Left lung (tissue), 4 donors: ENCODE measurements at regions not wholly inside any gene's neighbourhood (a gene's known extent, or its start where the extent isn't known, plus 50 kb on each side); places are given as distances from the start of the nearest gene placed in this dataset.

Experiments
- ATAC-seq: fragments of 200-7000 bp; cut with Tn5 transposase; one replicate; pipeline ENCODE4 v1.9.1; 2020; ENCODE audit warnings: moderate library complexity
- DNase-seq, 4 donors: peaks; one replicate each; pipeline ENCODE4 v3.0.0-alpha.2; 2013 to 2020
- H3K27ac ChIP-seq, 2 donors: fragments of 200-600 bp; sonication (generic) in 1 of 2; one replicate each; pipeline versions ENCODE4 v1.5.0 to v1.8.0; 2020 to 2021
- H3K27me3 ChIP-seq, 2 donors: fragments of 200-600 bp; sonication (generic) in 1 of 2; one replicate each; pipeline versions ENCODE4 v1.5.0 to v1.8.0; 2020 to 2021
- H3K36me3 ChIP-seq, 2 donors: fragments of 200-600 bp; sonication (generic) in 1 of 2; one replicate each; pipeline versions ENCODE4 v1.5.0 to v1.8.0; 2020 to 2021
- H3K4me1 ChIP-seq, 2 donors: fragments of 200-600 bp; one replicate each; pipeline ENCODE4 v1.8.0; 2021
- H3K4me3 ChIP-seq, 2 donors: fragments of 200-600 bp; sonication (generic) in 1 of 2; one replicate each; pipeline versions ENCODE4 v1.5.0 to v1.8.0; 2020 to 2021; ENCODE audit warnings: mild to moderate bottlenecking in 1 of 2
- H3K9me3 ChIP-seq, 2 donors: fragments of 200-600 bp; sonication (generic) in 1 of 2; one replicate each; pipeline versions ENCODE4 v1.5.0 to v1.8.0; 2020 to 2021
- CTCF ChIP-seq, 2 donors: fragments of 200-600 bp; sonication (generic) in 1 of 2; IDR thresholded peaks; one replicate each; pipeline versions ENCODE4 v1.5.0 to v1.8.0; 2021; ENCODE audit warnings: antibody characterized with exemption in 2 of 2
- intact Hi-C, 2 donors: fragments of 100-400 bp; cut with DNase I; formaldehyde crosslinking; loops; one replicate each; pipeline versions ENCODE4 v1.11.2 to v1.14.2; 2022
- donor health status: DM: no; HTN: yes; CAD: no.
- donor health status: DM: no; HTN: no; CAD: no.

GRCh38 chr2:6080932-6081753, 389.0 kb downstream of the SOX11 start:
- intact Hi-C loops, result no loop called here
- no peak for DNase-seq
- TF ChIP-seq CTCF (IDR thresholded peaks at IDR 0.05), result no peak

GRCh38 chr2:6081955-6082624, 389.9 kb downstream of the SOX11 start:
- H3K4me3 ChIP-seq, result no peak overlapping the region
- no peak for TF ChIP-seq CTCF (IDR thresholded peaks at IDR 0.05)
- ATAC-seq (no peak), DNase-seq (no peak)
- H3K9me3 ChIP-seq, result peaks cover 0 to 4% of the 10 kb centered on the region in 2 donors
- intact Hi-C loops, result no loop called here
- H3K27ac ChIP-seq, result no peak overlapping the region
- no peaks in the 10 kb centered on the region for H3K4me1 ChIP-seq
- no peaks in the 10 kb centered on the region for H3K27me3 ChIP-seq
- no peaks in the 10 kb centered on the region for H3K36me3 ChIP-seq

More at GRCh38 chr2:6080932-6081753, 389.0 kb downstream of the SOX11 start:
- no peaks in the 10 kb centered on the region for H3K9me3 ChIP-seq
- no peak overlapping the region for H3K4me3 ChIP-seq
- H3K27ac ChIP-seq, result no peak overlapping the region
- no peak for ATAC-seq
- H3K27me3 ChIP-seq, result no peaks in the 10 kb centered on the region
- H3K36me3 ChIP-seq, result no peaks in the 10 kb centered on the region
- H3K4me1 ChIP-seq, result no peaks in the 10 kb centered on the region

GRCh38 chr2:6082625-6083018, 390.4 kb downstream of the SOX11 start:
- H3K9me3 ChIP-seq, result peaks cover 0 to 4% of the 10 kb centered on the region in 2 donors
- intact Hi-C loops, result no loop called here
- H3K4me3 ChIP-seq, result no peak overlapping the region
- DNase-seq (no peak), ATAC-seq (no peak)
- H3K4me1 ChIP-seq, result no peaks in the 10 kb centered on the region
- H3K27me3 ChIP-seq, result no peaks in the 10 kb centered on the region
- TF ChIP-seq CTCF (IDR thresholded peaks at IDR 0.05), result no peak
- H3K27ac ChIP-seq, result no peak overlapping the region
- no peaks in the 10 kb centered on the region for H3K36me3 ChIP-seq

GRCh38 chr2:6083136-6083535, 391.0 kb downstream of the SOX11 start:
- Histone ChIP-seq H3K27me3 (no peaks in the 10 kb centered on the region), H3K36me3 (no peaks in the 10 kb centered on the region), H3K4me1 (no peaks in the 10 kb centered on the region), H3K9me3 (peaks cover 0 to 6% of the 10 kb centered on the region in 2 donors), H3K4me3 (no peak overlapping the region), H3K27ac (no peak overlapping the region)
- DNase-seq (no peak), ATAC-seq (no peak)
- TF ChIP-seq CTCF (IDR thresholded peaks at IDR 0.05), result no peak
- intact Hi-C loops, result no loop called here

- Histone ChIP-seq H3K36me3 (no peaks in the 10 kb centered on the region), H3K27ac (no peak overlapping the region), H3K4me1 (no peaks in the 10 kb centered on the region), H3K4me3 (no peak overlapping the region), H3K27me3 (no peaks in the 10 kb centered on the region), H3K9me3 (peaks cover 0 to 7% of the 10 kb centered on the region in 2 donors)
- intact Hi-C loops, result no loop called here
- DNase-seq (no peak), ATAC-seq (no peak)
- TF ChIP-seq CTCF (IDR thresholded peaks at IDR 0.05), result no peak
Observed at GRCh38 chr2:6089474-6089873, 397.3 kb downstream of the SOX11 start.
